SH-SY5Y (cell line): ENCODE measurements at regions not wholly inside any gene's neighbourhood (a gene's known extent, or its start where the extent isn't known, plus 50 kb on each side); places are given as distances from the start of the nearest gene placed in this dataset.

Experiments
- GATA2 ChIP-seq: IDR thresholded peaks from 2 replicates; pipeline ENCODE4 v1.6.1; 2011; ENCODE audit warnings: mild to moderate bottlenecking, low read depth, low read length
- GATA3 ChIP-seq: IDR thresholded peaks from 2 replicates; pipeline ENCODE4 v1.6.1; 2011; ENCODE audit warnings: low read depth, mild to moderate bottlenecking, low read length, moderate library complexity

DNA sequence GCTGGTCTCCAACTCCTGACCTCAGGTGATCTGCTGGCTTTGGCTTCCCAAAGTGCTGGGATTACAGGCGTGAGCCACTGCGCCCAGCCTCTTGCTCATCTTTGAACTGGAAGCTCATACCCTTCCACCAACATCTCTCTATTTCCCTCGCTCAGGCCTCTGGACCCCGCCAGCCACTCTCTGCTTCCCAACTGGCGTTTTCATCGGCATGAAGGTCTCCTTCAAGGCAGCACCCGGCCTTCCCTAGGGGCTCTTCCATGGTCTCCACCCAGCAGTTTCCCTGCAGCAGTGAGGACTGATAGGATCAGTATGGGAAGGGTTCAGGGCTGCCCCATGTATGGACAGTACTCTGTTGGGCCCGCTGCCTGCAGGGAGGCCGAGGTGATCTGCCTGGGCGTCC, 65.8 kb upstream of the HS6ST1 start:
- TF ChIP-seq GATA3 (no peak), GATA2 (no peak)
